Liver (tissue), 8 donors: ENCODE measurements at regions not wholly inside any gene's neighbourhood (a gene's known extent, or its start where the extent isn't known, plus 50 kb on each side); places are given as distances from the start of the nearest gene placed in this dataset.

Source experiments
- DNase-seq: peaks from one replicate; pipeline ENCODE4 v3.0.0-alpha.2; 2017; ENCODE audit warnings: low spot score
- H3K27ac ChIP-seq, 2 donors: one replicate each; pipeline ENCODE4 v1.7.0; 2013; ENCODE audit warnings: inconsistent platforms in 2 of 2, low read length in 2 of 2, control low read depth in 1 of 2, low read depth in 1 of 2, mild to moderate bottlenecking in 1 of 2
- H3K27me3 ChIP-seq, 4 donors: one replicate each; pipeline versions ENCODE4 v1.6.1 to v1.7.0; 2013; ENCODE audit warnings: low read length in 3 of 4, inconsistent platforms in 1 of 4, mild to moderate bottlenecking in 1 of 4, moderate library complexity in 1 of 4; ENCODE audit not compliant: control insufficient read depth in 4 of 4, insufficient read depth in 4 of 4
- H3K36me3 ChIP-seq, 4 donors: one replicate each; pipeline versions ENCODE4 v1.6.1 to v1.7.0; 2013; ENCODE audit warnings: low read length in 3 of 4, mild to moderate bottlenecking in 3 of 4, low read depth in 1 of 4, moderate library complexity in 1 of 4; ENCODE audit not compliant: control insufficient read depth in 4 of 4, insufficient read depth in 3 of 4
- H3K4me1 ChIP-seq, 4 donors: one replicate each; pipeline versions ENCODE4 v1.6.1 to v1.7.0; 2013; ENCODE audit warnings: low read length in 3 of 4, mild to moderate bottlenecking in 3 of 4, moderate library complexity in 1 of 4; ENCODE audit not compliant: control insufficient read depth in 4 of 4, insufficient read depth in 4 of 4
- H3K4me3 ChIP-seq, 3 donors: one replicate each; pipeline versions ENCODE4 v1.6.1 to v1.7.0; 2013; ENCODE audit warnings: low read length in 3 of 3, control low read depth in 1 of 3, low read depth in 1 of 3, mild to moderate bottlenecking in 1 of 3
- H3K9ac ChIP-seq, 2 donors: one replicate each; pipeline ENCODE4 v1.7.0; 2013; ENCODE audit warnings: low read length in 2 of 2, mild to moderate bottlenecking in 2 of 2, moderate library complexity in 2 of 2, control low read depth in 1 of 2, low read depth in 1 of 2
- H3K9me3 ChIP-seq, 4 donors: one replicate each; pipeline versions ENCODE4 v1.6.1 to v1.7.0; 2013; ENCODE audit warnings: low read length in 3 of 4; ENCODE audit not compliant: control insufficient read depth in 4 of 4
- EGR1 ChIP-seq, 2 donors: IDR thresholded peaks; 2 replicates each; pipeline ENCODE4 v1.6.1; 2016 to 2018; ENCODE audit warnings: antibody characterized with exemption in 2 of 2, low read depth in 2 of 2
- FOXA1 ChIP-seq: IDR thresholded peaks from 2 replicates; pipeline ENCODE4 v1.6.1; 2016; ENCODE audit warnings: antibody characterized with exemption
- FOXA2 ChIP-seq: IDR thresholded peaks from 2 replicates; pipeline ENCODE4 v1.6.1; 2016; ENCODE audit warnings: antibody characterized with exemption
- GABPA ChIP-seq, 2 donors: IDR thresholded peaks in 1 of 2; conservative IDR thresholded peaks in 1 of 2; 2 replicates each; pipeline ENCODE4 v1.6.1; 2016; ENCODE audit warnings: antibody characterized with exemption in 2 of 2, mild to moderate bottlenecking in 1 of 2, moderate library complexity in 1 of 2
- HNF4A ChIP-seq, 2 donors: conservative IDR thresholded peaks; 2 replicates each; pipeline ENCODE4 v1.6.1; 2016; ENCODE audit warnings: antibody characterized with exemption in 2 of 2, mild to moderate bottlenecking in 2 of 2
- HNF4G ChIP-seq: IDR thresholded peaks from 2 replicates; pipeline ENCODE4 v1.6.1; 2016; ENCODE audit warnings: antibody characterized with exemption
- JUND ChIP-seq, 2 donors: IDR thresholded peaks; 2 replicates each; pipeline ENCODE4 v1.6.1; 2016; ENCODE audit warnings: antibody characterized with exemption in 2 of 2
- MAX ChIP-seq: IDR thresholded peaks from 2 replicates; pipeline ENCODE4 v1.6.1; 2016; ENCODE audit warnings: antibody characterized with exemption
- NR2F2 ChIP-seq: IDR thresholded peaks from 2 replicates; pipeline ENCODE4 v1.6.1; 2016; ENCODE audit warnings: antibody characterized with exemption
- RAD21 ChIP-seq, 2 donors: IDR thresholded peaks; 2 replicates each; pipeline ENCODE4 v1.6.1; 2016; ENCODE audit warnings: antibody characterized with exemption in 2 of 2, mild to moderate bottlenecking in 2 of 2
- RXRA ChIP-seq, 2 donors: IDR thresholded peaks; 2 replicates each; pipeline ENCODE4 v1.6.1; 2017 to 2018; ENCODE audit warnings: antibody characterized with exemption in 2 of 2, mild to moderate bottlenecking in 1 of 2
- SP1 ChIP-seq: IDR thresholded peaks from 2 replicates; pipeline ENCODE4 v1.6.1; 2018; ENCODE audit warnings: antibody characterized with exemption, mild to moderate bottlenecking
- TAF1 ChIP-seq: conservative IDR thresholded peaks from 2 replicates; pipeline ENCODE4 v1.6.1; 2016; ENCODE audit warnings: antibody characterized with exemption, mild to moderate bottlenecking
- YY1 ChIP-seq: IDR thresholded peaks from 2 replicates; pipeline ENCODE4 v1.6.1; 2016; ENCODE audit warnings: antibody characterized with exemption, mild to moderate bottlenecking
- WGBS: extraction: QIAGEN DNeasy Blood & Tissue Kit; methylation state at CpG from one replicate; pipeline ENCODE4 v1.1.7; 2013; 5-methylcytosine and 5-hydroxymethylcytosine counted together
- TF ChIP-seq, protein P1 (sequence below): IDR thresholded peaks from 2 replicates; pipeline ENCODE4 v1.6.1; 2016; ENCODE audit warnings: antibody characterized with exemption
- TF ChIP-seq, protein P2 (sequence below): fragments of 150-350 bp; IDR thresholded peaks from 2 replicates; pipeline ENCODE4 v1.5.1; 2017; ENCODE audit warnings: improper control_type of control experiment, low read depth, low read length; ENCODE audit not compliant: missing input control
- TF ChIP-seq, protein P3 (sequence below): IDR thresholded peaks from 2 replicates; pipeline ENCODE4 v1.6.1; 2016; ENCODE audit warnings: antibody characterized with exemption, mild to moderate bottlenecking
- donor health status: healthy.
- donor health status: healthy.
- donor health status: healthy.
- donor health status: healthy.
- donor health status: healthy.

- Histone ChIP-seq H3K27me3 (no peaks in the 10 kb centered on the region), H3K9me3 (no peaks in the 10 kb centered on the region), H3K36me3 (no peaks in the 10 kb centered on the region), H3K9ac (no peak overlapping the region), H3K4me3 (no peak overlapping the region), H3K27ac (no peak overlapping the region), H3K4me1 (no peaks in the 10 kb centered on the region)
- TF ChIP-seq, protein P1, sequence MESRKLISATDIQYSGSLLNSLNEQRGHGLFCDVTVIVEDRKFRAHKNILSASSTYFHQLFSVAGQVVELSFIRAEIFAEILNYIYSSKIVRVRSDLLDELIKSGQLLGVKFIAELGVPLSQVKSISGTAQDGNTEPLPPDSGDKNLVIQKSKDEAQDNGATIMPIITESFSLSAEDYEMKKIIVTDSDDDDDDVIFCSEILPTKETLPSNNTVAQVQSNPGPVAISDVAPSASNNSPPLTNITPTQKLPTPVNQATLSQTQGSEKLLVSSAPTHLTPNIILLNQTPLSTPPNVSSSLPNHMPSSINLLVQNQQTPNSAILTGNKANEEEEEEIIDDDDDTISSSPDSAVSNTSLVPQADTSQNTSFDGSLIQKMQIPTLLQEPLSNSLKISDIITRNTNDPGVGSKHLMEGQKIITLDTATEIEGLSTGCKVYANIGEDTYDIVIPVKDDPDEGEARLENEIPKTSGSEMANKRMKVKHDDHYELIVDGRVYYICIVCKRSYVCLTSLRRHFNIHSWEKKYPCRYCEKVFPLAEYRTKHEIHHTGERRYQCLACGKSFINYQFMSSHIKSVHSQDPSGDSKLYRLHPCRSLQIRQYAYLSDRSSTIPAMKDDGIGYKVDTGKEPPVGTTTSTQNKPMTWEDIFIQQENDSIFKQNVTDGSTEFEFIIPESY, result no peak
- TF ChIP-seq, protein P2, sequence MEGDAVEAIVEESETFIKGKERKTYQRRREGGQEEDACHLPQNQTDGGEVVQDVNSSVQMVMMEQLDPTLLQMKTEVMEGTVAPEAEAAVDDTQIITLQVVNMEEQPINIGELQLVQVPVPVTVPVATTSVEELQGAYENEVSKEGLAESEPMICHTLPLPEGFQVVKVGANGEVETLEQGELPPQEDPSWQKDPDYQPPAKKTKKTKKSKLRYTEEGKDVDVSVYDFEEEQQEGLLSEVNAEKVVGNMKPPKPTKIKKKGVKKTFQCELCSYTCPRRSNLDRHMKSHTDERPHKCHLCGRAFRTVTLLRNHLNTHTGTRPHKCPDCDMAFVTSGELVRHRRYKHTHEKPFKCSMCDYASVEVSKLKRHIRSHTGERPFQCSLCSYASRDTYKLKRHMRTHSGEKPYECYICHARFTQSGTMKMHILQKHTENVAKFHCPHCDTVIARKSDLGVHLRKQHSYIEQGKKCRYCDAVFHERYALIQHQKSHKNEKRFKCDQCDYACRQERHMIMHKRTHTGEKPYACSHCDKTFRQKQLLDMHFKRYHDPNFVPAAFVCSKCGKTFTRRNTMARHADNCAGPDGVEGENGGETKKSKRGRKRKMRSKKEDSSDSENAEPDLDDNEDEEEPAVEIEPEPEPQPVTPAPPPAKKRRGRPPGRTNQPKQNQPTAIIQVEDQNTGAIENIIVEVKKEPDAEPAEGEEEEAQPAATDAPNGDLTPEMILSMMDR, result no peak
- TF ChIP-seq RXRA (IDR thresholded peaks at IDR 0.05), result no peak
- no peak for TF ChIP-seq SP1
- no peak for TF ChIP-seq FOXA2
- TF ChIP-seq HNF4A (conservative IDR thresholded peaks at IDR 0.05), result no peak
- no peak for TF ChIP-seq JUND (IDR thresholded peaks at IDR 0.05)
- TF ChIP-seq, protein P3, sequence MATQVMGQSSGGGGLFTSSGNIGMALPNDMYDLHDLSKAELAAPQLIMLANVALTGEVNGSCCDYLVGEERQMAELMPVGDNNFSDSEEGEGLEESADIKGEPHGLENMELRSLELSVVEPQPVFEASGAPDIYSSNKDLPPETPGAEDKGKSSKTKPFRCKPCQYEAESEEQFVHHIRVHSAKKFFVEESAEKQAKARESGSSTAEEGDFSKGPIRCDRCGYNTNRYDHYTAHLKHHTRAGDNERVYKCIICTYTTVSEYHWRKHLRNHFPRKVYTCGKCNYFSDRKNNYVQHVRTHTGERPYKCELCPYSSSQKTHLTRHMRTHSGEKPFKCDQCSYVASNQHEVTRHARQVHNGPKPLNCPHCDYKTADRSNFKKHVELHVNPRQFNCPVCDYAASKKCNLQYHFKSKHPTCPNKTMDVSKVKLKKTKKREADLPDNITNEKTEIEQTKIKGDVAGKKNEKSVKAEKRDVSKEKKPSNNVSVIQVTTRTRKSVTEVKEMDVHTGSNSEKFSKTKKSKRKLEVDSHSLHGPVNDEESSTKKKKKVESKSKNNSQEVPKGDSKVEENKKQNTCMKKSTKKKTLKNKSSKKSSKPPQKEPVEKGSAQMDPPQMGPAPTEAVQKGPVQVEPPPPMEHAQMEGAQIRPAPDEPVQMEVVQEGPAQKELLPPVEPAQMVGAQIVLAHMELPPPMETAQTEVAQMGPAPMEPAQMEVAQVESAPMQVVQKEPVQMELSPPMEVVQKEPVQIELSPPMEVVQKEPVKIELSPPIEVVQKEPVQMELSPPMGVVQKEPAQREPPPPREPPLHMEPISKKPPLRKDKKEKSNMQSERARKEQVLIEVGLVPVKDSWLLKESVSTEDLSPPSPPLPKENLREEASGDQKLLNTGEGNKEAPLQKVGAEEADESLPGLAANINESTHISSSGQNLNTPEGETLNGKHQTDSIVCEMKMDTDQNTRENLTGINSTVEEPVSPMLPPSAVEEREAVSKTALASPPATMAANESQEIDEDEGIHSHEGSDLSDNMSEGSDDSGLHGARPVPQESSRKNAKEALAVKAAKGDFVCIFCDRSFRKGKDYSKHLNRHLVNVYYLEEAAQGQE, result no peak
- WGBS, result 66% methylated on average over 10 of the region's 10 CpGs
- DNase-seq, result no peak
Measured at GRCh38 chr7:131638641-131639430, 82.4 kb upstream of the PODXL start.

DNA sequence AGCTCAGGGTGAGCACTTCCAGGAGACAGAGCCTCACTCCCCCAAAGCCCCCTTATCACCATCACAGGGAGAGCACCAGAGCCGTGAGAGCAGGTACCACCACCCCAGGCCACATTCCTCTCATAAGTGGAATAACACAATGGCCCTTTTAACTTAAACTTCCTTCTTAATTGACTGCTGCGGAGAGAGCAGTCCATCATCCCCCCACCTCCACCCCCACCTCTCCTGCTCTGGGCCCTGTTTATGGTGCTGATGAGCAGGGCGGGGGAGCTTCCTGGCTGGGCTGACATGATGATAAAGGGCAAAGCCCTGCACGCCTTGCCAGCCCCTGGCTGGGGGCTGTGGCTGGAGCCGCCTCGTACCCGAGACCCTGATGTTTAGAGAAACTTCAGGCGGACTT lies 81.4 kb upstream of the PODXL start:
- no peak overlapping the region for H3K9ac ChIP-seq
- DNase-seq, result no peak
- no peaks in the 10 kb centered on the region for H3K9me3 ChIP-seq
- 75% methylated on average over 8 of the region's 8 CpGs for WGBS
- no peaks in the 10 kb centered on the region for H3K27me3 ChIP-seq
- H3K4me1 ChIP-seq, result no peaks in the 10 kb centered on the region
- H3K4me3 ChIP-seq, result no peak overlapping the region
- no peaks in the 10 kb centered on the region for H3K36me3 ChIP-seq
- no peak overlapping the region for H3K27ac ChIP-seq
- TF ChIP-seq, protein P2, result no peak
- TF ChIP-seq MAX, result no peak
- no peak for TF ChIP-seq RAD21 (IDR thresholded peaks at IDR 0.05)
- no peak for TF ChIP-seq HNF4G
- no peak for TF ChIP-seq EGR1 (IDR thresholded peaks at IDR 0.05; ENCODE audit: low read depth in 2 of 2)
- TF ChIP-seq JUND (IDR thresholded peaks at IDR 0.05), result no peak
- no peak for TF ChIP-seq FOXA2
- TF ChIP-seq SP1, result no peak
- TF ChIP-seq YY1, result no peak
- TF ChIP-seq GABPA (IDR thresholded peaks at IDR 0.05 in 1 of 2, conservative IDR thresholded peaks at IDR 0.05 in 1 of 2), result no peak
- TF ChIP-seq FOXA1, result no peak
- no peak for TF ChIP-seq HNF4A (conservative IDR thresholded peaks at IDR 0.05)
- TF ChIP-seq RXRA (IDR thresholded peaks at IDR 0.05), result no peak
- TF ChIP-seq, protein P3, result no peak
- no peak for TF ChIP-seq NR2F2
- TF ChIP-seq TAF1, result no peak
